ENCODE measurements at regions not wholly inside any gene's neighbourhood (a gene's known extent, or its start where the extent isn't known, plus 50 kb on each side); places are given as distances from the start of the nearest gene placed in this dataset.

- DNase-seq: no peak
Observed at GRCh38 chr7:112877691-112878460, 87.7 kb upstream of the TMEM168 start.

GRCh38 chr7:112876877-112877276 lies 86.7 kb upstream of the TMEM168 start:
- no peak for DNase-seq

GRCh38 chr7:112874909-112875308 lies 84.7 kb upstream of the TMEM168 start:
- no peak for DNase-seq

GRCh38 chr7:112873831-112874553 lies 83.8 kb upstream of the TMEM168 start:
- DNase-seq: no peak

- peak; percentile 66 for DNase-seq
Observed at GRCh38 chr7:112869111-112869774, 79.0 kb upstream of the TMEM168 start.

GRCh38 chr7:112868609-112869008 lies 78.4 kb upstream of the TMEM168 start:
- DNase-seq: no peak

- no peak for DNase-seq
Observed at GRCh38 chr7:112866424-112866823, 76.2 kb upstream of the TMEM168 start.

- DNase-seq: no peak
Observed at GRCh38 chr7:112864380-112864779, 74.2 kb upstream of the TMEM168 start.

- no peak for DNase-seq
Observed at GRCh38 chr7:112858838-112859237, 68.6 kb upstream of the TMEM168 start.

GRCh38 chr7:112855227-112855626 lies 65.0 kb upstream of the TMEM168 start:
- no peak for DNase-seq

GRCh38 chr7:112854169-112854568 lies 64.0 kb upstream of the TMEM168 start:
- no peak for DNase-seq

- DNase-seq: no peak
Observed at GRCh38 chr7:112853422-112853821, 63.2 kb upstream of the TMEM168 start.

- DNase-seq: no peak
Observed at GRCh38 chr7:112843151-112843550, 53.0 kb upstream of the TMEM168 start.

Measured in activated CD4-positive, alpha-beta T cell treated with anti-CD3 and anti-CD28 coated beads for 48 hours (primary cell).